ENCODE measurements at regions not wholly inside any gene's neighbourhood (a gene's known extent, or its start where the extent isn't known, plus 50 kb on each side); places are given as distances from the start of the nearest gene placed in this dataset.

DNA sequence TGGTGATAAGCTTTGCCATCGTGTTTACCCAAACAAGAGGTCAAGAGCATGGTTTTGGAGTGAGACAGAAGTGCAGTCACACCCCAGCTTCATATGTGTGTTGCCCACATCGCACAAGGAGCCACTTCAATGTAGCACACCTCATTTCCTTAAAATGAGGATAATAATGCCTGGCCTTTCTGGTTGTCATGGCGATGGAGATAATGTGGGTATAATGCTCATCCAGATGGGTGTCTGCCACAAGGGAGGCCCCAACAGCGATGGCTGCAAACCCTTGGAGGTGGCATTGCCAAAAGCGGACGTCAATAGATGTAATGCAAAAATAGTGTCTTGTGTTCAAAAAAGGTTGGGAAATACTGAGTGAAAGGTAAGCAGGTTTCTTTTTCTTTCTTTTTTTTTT is 83.1 kb upstream of the AJAP1 start:
- intact Hi-C loops (cut with DNase I): no loop called here
- ATAC-seq: no peak

DNA sequence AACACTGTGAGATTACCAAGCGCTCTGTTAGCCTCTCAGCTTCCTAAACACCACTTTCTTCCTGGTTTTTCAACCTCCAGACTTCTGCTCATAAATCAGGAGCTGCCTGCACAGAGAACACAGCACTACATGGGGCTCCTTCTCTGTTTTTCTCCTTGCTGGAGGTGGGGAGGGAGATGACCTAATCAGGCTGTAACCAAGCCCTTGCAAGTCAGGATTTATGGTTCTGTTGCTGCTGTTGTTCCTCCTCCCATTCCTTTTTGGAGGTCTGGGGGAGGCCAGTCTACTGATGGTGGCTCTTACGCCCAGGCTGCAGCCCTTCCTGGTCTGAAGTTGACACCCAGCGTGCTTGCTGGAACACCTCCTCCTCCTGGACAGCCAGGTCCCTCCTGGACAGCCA is 80.9 kb upstream of the AJAP1 start:
- no peak for DNase-seq (ENCODE audit: missing footprints)
- intact Hi-C loops (cut with DNase I): no loop called here
- ATAC-seq: no peak

More for the DNA sequence above, 83.1 kb upstream of the AJAP1 start:
- no peak for DNase-seq (ENCODE audit: missing footprints)

DNA sequence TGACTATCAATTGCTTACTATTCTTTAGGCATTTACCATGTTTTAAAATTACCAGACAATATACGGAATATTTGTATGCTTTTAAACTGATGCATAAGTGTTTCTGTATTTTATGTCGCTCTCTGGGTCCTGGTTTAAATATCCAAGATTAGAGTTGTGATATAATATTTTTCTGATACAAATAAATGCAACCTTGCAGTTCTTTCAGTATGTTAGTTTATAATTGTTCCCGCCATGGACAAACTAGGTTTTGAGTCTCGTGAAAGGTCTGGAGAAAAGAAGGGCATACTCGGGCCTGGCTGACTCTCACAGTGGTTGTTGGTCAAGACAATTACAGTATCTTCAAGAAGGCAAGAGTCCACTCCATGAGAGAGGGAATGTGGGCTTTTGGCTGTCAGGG is 72.6 kb upstream of the AJAP1 start:
- no peak for ATAC-seq
- intact Hi-C loops (cut with DNase I): no loop called here
- no peak for DNase-seq (ENCODE audit: missing footprints)

- DNase-seq (ENCODE audit: missing footprints): no peak
- intact Hi-C loops (cut with DNase I): no loop called here
- ATAC-seq: no peak
These were observed 70.0 kb upstream of the AJAP1 start for GRCh38 chr1:4584449-4584848.

DNA sequence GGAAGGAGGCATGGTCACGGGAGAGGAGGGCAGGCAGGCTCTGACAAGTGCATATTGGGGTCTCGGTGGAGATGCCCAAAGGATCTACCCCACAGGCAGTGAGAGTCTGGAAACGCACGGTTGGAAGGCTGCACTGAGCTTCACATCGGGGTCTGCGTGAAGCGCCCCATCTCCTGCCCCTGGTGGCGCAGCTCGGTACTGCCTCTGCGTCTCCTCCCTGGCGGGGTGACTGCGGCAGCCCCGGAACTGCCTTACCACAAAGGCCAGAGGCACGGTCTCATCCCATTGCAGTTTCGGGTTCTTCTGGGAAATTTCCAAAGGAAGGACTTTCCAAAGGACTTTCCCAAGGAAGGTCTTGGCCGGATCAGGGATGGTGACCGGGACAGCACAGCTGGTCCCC is 69.2 kb upstream of the AJAP1 start:
- intact Hi-C loops (cut with DNase I): no loop called here
- DNase-seq (ENCODE audit: missing footprints): no peak
- no peak for ATAC-seq

DNA sequence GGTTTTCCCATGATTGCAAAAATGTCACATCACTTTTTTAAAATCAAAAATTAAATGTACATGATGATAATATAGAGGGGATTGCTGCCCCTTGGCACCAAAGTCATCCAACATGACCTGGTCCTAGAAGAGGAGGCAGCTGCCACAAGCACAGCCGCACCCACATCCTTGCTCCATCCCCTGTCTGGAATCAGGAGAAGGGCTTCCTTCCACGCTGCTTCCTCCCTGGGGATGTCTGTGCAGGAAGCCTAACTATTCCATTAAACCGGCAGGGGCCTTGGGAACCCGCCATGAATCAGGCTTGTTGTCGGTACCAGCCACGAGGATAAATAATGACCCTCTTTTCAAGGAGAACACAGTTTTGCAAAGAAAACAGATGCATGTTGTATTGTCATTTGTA is 68.7 kb upstream of the AJAP1 start:
- ATAC-seq (no peak), DNase-seq (ENCODE audit: missing footprints) (no peak)
- intact Hi-C loops (cut with DNase I): no loop called here

DNA sequence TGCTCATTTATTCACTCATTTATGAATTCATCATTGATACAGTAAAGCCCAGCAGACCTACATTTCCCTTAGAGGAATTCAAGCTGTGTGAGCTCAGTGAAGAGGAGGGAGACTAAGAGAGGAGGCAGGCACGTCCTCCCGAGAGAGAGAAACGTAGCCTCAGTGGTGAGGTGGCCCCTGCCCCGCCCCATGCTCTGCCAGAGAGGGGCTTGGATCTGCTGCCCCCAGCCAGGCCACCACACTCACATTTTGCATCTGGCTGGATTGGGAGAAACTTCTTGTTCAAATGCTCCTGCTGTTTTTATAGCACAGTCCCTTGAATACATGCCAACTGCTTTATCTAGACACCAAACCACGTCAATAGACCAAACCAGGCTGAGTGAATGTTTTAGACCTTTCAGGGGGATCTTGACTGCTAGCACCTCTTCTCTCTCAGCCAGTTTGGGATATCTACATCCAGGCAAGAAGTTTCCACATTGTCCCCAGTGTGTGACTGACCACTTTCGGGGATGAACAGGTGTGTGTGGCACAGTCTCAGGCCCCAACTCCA is 67.7 kb upstream of the AJAP1 start:
- intact Hi-C loops (cut with DNase I): no loop called here
- ATAC-seq: no peak
- no peak for DNase-seq (ENCODE audit: missing footprints)

DNA sequence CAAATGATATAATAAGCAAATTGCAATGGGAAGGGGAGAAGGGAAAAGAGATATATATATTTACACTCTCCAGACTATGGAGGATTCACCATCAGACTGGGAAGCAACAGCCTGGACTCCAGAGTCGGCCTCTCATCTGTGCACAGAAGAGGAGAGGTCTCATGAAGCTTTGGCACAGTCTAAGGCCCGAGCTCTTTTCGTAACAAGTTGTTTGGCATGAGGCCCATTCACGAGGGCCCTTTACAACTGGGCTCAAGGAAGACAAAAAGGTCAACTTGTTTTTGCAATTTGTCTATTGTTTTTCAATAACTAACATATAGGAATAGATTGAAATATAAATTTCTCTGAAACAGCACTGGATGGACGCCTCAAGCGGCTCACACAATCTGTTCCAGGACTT is 66.7 kb upstream of the AJAP1 start:
- ATAC-seq: no peak
- intact Hi-C loops (cut with DNase I): no loop called here
- no peak for DNase-seq (ENCODE audit: missing footprints)

GRCh38 chr1:4590756-4591155 is 63.7 kb upstream of the AJAP1 start:
- intact Hi-C loops (cut with DNase I): no loop called here
- ATAC-seq (no peak), DNase-seq (ENCODE audit: missing footprints) (no peak)

- intact Hi-C loops (cut with DNase I): no loop called here
- DNase-seq (ENCODE audit: missing footprints): no peak
These were observed 62.5 kb upstream of the AJAP1 start for GRCh38 chr1:4591926-4592325.

GRCh38 chr1:4593106-4593505 is 61.3 kb upstream of the AJAP1 start:
- DNase-seq (ENCODE audit: missing footprints) (no peak), ATAC-seq (no peak)
- intact Hi-C loops (cut with DNase I): no loop called here

More at GRCh38 chr1:4591926-4592325, 62.5 kb upstream of the AJAP1 start:
- ATAC-seq: no peak

DNA sequence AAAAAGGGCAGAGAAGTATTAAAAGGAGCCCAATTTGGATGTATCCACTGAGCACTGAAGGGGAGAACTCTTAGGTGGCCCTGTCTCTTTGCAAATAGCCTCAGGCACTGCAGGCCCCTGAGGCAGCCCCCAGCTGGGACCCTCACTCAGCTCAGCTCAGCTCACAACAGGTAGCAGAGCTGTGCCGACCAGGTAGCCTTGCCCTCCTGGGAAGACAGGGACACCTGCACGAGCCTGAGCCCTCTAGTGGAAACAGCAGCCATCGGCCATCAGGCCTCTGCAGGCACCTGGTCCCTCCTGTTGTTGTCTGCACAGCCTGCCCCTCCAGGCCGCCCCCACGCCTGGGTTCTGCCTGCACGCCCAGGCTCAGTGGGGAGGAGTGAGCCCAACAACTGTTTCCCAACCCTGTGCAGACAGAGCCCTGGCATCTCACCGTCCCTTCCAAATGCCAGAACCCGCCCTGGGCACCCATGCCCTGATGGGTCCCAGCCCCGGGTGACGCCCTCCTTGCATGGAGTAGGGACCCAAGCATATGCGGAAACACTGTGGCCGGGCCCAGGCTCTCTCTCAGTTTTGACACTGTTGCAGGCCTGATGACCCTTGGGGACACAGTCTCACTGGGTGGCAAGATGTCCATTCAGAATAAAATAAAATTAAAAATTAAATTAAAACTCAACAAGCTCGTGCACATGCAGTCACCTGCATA is 60.0 kb upstream of the AJAP1 start:
- ATAC-seq: no peak
- DNase-seq (ENCODE audit: missing footprints): no peak
- intact Hi-C loops (cut with DNase I): no loop called here

DNA sequence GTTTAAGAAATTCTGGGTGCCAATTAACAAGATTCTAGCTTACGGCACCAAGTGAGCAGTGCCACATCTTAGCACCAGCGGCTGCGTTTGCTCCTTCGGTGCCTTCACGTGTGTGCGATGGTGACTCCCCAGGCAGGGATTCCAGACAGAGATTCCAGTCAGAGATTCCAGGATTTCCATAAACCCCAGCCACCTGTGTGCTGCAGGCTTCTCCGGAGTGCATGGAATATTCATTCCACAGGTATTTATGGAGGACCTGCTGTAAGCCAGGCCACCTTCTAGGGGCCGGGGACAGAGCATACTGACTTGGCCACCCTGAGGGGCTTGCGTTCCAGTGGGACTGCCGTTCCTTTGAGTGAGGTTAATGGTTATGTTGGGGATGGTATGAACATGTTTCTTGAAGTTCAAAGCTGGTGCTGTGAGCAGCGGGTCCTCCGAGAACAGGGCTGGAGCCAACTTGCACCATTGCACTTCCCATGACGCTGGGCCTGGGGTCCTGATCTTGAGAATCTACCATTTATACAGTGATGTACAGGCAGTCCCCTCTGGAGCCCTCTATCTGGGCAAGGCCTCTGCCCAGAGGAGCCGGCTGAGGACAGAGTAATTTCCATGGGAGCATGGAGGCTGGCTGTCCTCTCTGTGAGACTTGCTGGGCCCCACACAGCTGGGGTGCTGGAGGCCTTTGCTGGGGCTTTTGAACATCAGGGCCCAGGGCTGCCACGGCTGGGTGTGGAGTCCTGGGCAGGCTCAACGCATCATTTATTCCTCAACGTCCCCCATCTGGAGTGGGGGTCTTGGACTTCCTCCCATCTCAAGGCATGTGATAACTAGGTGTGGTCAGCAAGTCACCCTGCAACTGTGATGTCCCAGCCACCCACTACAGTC is 58.8 kb upstream of the AJAP1 start:
- intact Hi-C loops (cut with DNase I): no loop called here
- ATAC-seq: no peak
- DNase-seq (ENCODE audit: missing footprints): no peak

DNA sequence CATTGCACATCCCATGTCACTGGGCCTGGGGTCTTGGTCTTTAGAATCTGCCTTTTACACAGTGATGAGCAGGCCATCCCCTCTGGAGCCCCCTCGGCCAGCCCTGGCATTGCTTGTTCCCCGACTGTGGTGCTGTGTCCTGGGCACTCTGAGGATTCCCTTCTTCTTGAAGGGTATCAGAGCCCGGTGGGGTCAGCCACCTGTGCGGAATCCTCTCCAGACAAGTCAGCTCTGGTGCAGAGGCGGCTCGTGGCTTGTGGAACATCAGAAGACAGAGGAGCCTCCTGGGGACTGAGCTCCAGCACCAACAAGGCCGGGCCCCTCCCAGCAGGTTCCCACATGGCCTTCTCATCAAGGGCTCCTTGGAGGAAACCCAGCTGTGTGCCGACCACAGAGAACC is 57.9 kb upstream of the AJAP1 start:
- no peak for ATAC-seq
- intact Hi-C loops (cut with DNase I): no loop called here

GRCh38 chr1:4597020-4597419 is 57.4 kb upstream of the AJAP1 start:
- ATAC-seq (no peak), DNase-seq (ENCODE audit: missing footprints) (no peak)
- intact Hi-C loops (cut with DNase I): no loop called here

More for the DNA sequence above, 57.9 kb upstream of the AJAP1 start:
- no peak for DNase-seq (ENCODE audit: missing footprints)

GRCh38 chr1:4598561-4598960 is 55.8 kb upstream of the AJAP1 start:
- no peak for ATAC-seq
- intact Hi-C loops (cut with DNase I): no loop called here
- DNase-seq (ENCODE audit: missing footprints): no peak

DNA sequence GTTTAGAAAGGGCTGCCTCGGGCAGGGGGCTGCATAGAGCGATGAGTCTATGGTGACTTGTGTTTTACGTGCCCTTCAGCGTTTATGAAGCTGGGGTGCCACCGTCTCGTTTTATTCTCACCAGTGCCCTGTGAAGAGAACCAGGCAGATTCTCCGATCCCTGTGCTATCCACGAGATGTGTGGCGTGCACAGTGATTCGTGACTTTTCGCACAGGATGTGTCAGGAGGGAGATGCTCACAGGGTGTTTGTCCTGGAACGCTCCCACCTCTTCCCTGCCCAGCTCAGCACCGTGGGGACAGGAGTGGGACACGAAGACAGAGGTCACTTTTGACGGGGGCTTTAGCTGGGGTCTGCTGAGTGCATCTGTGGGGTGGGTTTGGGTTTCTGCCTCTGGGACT is 54.9 kb upstream of the AJAP1 start:
- DNase-seq (ENCODE audit: missing footprints) (no peak), ATAC-seq (no peak)
- intact Hi-C loops (cut with DNase I): no loop called here

- DNase-seq (ENCODE audit: missing footprints): no peak
- ATAC-seq: no peak
- intact Hi-C loops (cut with DNase I): no loop called here
These were observed 54.4 kb upstream of the AJAP1 start for GRCh38 chr1:4599951-4600481.

- intact Hi-C loops (cut with DNase I): no loop called here
- DNase-seq (ENCODE audit: missing footprints): no peak
- no peak for ATAC-seq
These were observed 53.6 kb upstream of the AJAP1 start for GRCh38 chr1:4600615-4601460.
